NB4 (cell line): ENCODE measurements at regions not wholly inside any gene's neighbourhood (a gene's known extent, or its start where the extent isn't known, plus 50 kb on each side); places are given as distances from the start of the nearest gene placed in this dataset.

Experiments used
- POLR2A ChIP-seq: IDR thresholded peaks from 2 replicates; pipeline ENCODE4 v1.6.1; 2011; ENCODE audit warnings: mild to moderate bottlenecking; ENCODE audit not compliant: insufficient read length; ENCODE audit errors: extremely low read depth
- TF ChIP-seq, protein P1 (sequence below): IDR thresholded peaks from one replicate; pipeline ENCODE4 v1.5.1; 2012; ENCODE audit warnings: low read depth, low read length
- TF ChIP-seq, protein P2 (sequence below): IDR thresholded peaks from 2 replicates; pipeline ENCODE4 v1.6.1; 2011; ENCODE audit warnings: low read depth, low read length

DNA sequence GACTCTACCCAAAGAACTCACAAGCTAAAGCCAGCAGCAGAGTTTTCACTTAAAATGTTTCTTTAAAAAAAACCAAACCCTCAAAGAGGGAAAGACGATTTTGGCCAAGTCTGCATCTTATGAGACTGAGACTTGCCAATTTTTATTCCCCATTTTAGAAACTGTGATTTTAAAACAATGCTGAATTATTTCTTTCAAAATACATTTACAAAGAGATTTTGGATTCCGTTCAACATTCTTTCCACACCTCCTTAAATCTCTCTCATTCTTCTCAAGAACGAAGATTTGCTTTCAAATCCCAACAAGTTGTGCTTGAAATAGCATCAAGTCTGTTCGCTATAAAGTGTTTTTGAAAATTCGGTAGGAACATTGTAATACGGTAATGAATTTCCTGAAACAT is 133.9 kb upstream of the VANGL1 start:
- TF ChIP-seq, protein P1, sequence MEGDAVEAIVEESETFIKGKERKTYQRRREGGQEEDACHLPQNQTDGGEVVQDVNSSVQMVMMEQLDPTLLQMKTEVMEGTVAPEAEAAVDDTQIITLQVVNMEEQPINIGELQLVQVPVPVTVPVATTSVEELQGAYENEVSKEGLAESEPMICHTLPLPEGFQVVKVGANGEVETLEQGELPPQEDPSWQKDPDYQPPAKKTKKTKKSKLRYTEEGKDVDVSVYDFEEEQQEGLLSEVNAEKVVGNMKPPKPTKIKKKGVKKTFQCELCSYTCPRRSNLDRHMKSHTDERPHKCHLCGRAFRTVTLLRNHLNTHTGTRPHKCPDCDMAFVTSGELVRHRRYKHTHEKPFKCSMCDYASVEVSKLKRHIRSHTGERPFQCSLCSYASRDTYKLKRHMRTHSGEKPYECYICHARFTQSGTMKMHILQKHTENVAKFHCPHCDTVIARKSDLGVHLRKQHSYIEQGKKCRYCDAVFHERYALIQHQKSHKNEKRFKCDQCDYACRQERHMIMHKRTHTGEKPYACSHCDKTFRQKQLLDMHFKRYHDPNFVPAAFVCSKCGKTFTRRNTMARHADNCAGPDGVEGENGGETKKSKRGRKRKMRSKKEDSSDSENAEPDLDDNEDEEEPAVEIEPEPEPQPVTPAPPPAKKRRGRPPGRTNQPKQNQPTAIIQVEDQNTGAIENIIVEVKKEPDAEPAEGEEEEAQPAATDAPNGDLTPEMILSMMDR: no peak
- TF ChIP-seq, protein P2, sequence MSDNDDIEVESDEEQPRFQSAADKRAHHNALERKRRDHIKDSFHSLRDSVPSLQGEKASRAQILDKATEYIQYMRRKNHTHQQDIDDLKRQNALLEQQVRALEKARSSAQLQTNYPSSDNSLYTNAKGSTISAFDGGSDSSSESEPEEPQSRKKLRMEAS: no peak
- no peak for TF ChIP-seq POLR2A
